H1 (cell line): ENCODE measurements at regions not wholly inside any gene's neighbourhood (a gene's known extent, or its start where the extent isn't known, plus 50 kb on each side); places are given as distances from the start of the nearest gene placed in this dataset.

Source experiments
- EGR1 ChIP-seq: IDR thresholded peaks from 2 replicates; pipeline ENCODE4 v1.6.1; 2011; ENCODE audit warnings: low read depth, low read length, borderline replicate concordance
- JUN ChIP-seq: IDR thresholded peaks from 2 replicates; pipeline ENCODE4 v1.6.1; 2011; ENCODE audit warnings: low read depth, mild to moderate bottlenecking, improper control_type of control experiment, low read length
- PHF8 ChIP-seq: fragments of 200-600 bp; sonication (generic); conservative IDR thresholded peaks from 2 replicates; pipeline ENCODE4 v1.7.1; 2012; ENCODE audit warnings: low read depth, mild to moderate bottlenecking, inconsistent platforms, low read length, moderate library complexity
- TAF1 ChIP-seq: IDR thresholded peaks from 2 replicates; pipeline ENCODE4 v1.6.1; 2011; ENCODE audit warnings: mild to moderate bottlenecking, low read depth, low read length

DNA sequence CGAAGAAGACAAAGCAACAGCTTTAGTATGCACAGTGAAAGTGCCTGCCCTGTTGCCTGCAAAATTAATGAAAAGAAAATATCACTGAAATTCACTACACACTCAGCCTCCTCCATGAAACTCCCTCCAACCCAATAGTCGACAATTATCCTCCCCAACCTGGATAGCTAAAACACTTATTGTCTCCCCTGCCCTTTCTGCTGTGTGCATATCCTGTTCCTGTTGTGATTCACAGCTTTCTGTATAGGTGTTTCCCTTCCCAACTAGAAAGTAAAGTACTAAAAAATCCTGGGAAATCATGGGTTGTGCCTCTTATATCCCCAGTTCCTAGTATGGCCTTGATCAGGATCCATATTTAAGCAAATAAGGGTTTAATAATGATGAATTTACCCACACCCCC lies 412.1 kb downstream of the LTN1 start (continued):
- no peak for TF ChIP-seq EGR1
- TF ChIP-seq PHF8: no peak
- TF ChIP-seq TAF1: no peak
- TF ChIP-seq JUN: no peak
- TF ChIP-seq, all 59 proteins: peak for 0
